ENCODE measurements at regions not wholly inside any gene's neighbourhood (a gene's known extent, or its start where the extent isn't known, plus 50 kb on each side); places are given as distances from the start of the nearest gene placed in this dataset.

- Histone ChIP-seq H3K27ac (ENCODE audit: low read length) (no peak overlapping the region), H3K4me1 (ENCODE audit: control insufficient read depth, insufficient read depth, low read length) (no peaks in the 10 kb centered on the region), H3K27me3 (ENCODE audit: control insufficient read depth, insufficient read depth, low read length) (peaks cover 2% of the 10 kb centered on the region), H3K4me3 (ENCODE audit: low read length) (no peak overlapping the region), H3K9me3 (replicated peaks; ENCODE audit: control insufficient read depth, low read depth, low read length) (no peaks in the 10 kb centered on the region), H3K36me3 (ENCODE audit: control insufficient read depth, insufficient read depth, low read length) (no peaks in the 10 kb centered on the region)
- WGBS (ENCODE audit: insufficient coverage) = 93% methylated on average over 7 of the region's 19 CpGs
- DNase-seq = no peak
Observed at GRCh38 chr12:130254461-130255276, 83.0 kb upstream of the PIWIL1 start.

GRCh38 chr12:130258863-130259262 lies 78.8 kb upstream of the PIWIL1 start:
- WGBS (ENCODE audit: insufficient coverage) = 79% methylated on average over 9 of the region's 10 CpGs
- DNase-seq = no peak
- H3K4me1 ChIP-seq (ENCODE audit: control insufficient read depth, insufficient read depth, low read length) = no peaks in the 10 kb centered on the region
- no peaks in the 10 kb centered on the region for H3K36me3 ChIP-seq (ENCODE audit: control insufficient read depth, insufficient read depth, low read length)
- no peak overlapping the region for H3K27ac ChIP-seq (ENCODE audit: low read length)
- no peak overlapping the region for H3K4me3 ChIP-seq (ENCODE audit: low read length)
- peaks cover 4% of the 10 kb centered on the region for H3K27me3 ChIP-seq (ENCODE audit: control insufficient read depth, insufficient read depth, low read length)
- H3K9me3 ChIP-seq (replicated peaks; ENCODE audit: control insufficient read depth, low read depth, low read length) = no peaks in the 10 kb centered on the region

- DNase-seq = no peak
- 81% methylated on average over 5 of the region's 5 CpGs for WGBS (ENCODE audit: insufficient coverage)
- no peaks in the 10 kb centered on the region for H3K9me3 ChIP-seq (replicated peaks; ENCODE audit: control insufficient read depth, low read depth, low read length)
- H3K4me3 ChIP-seq (ENCODE audit: low read length) = no peak overlapping the region
- H3K27ac ChIP-seq (ENCODE audit: low read length) = no peak overlapping the region
- H3K4me1 ChIP-seq (ENCODE audit: control insufficient read depth, insufficient read depth, low read length) = no peaks in the 10 kb centered on the region
- no peaks in the 10 kb centered on the region for H3K36me3 ChIP-seq (ENCODE audit: control insufficient read depth, insufficient read depth, low read length)
- H3K27me3 ChIP-seq (ENCODE audit: control insufficient read depth, insufficient read depth, low read length) = peaks cover 5% of the 10 kb centered on the region
Observed at GRCh38 chr12:130263025-130263424, 74.7 kb upstream of the PIWIL1 start.

- H3K4me3 ChIP-seq (ENCODE audit: low read length) = no peak overlapping the region
- H3K9me3 ChIP-seq (replicated peaks; ENCODE audit: control insufficient read depth, low read depth, low read length) = no peaks in the 10 kb centered on the region
- H3K27ac ChIP-seq (ENCODE audit: low read length) = no peak overlapping the region
- H3K36me3 ChIP-seq (ENCODE audit: control insufficient read depth, insufficient read depth, low read length) = no peaks in the 10 kb centered on the region
- peaks cover 5% of the 10 kb centered on the region for H3K27me3 ChIP-seq (ENCODE audit: control insufficient read depth, insufficient read depth, low read length)
- no peak for DNase-seq
- H3K4me1 ChIP-seq (ENCODE audit: control insufficient read depth, insufficient read depth, low read length) = no peaks in the 10 kb centered on the region
- WGBS (ENCODE audit: insufficient coverage) = 76% methylated on average over 6 of the region's 7 CpGs
Observed at GRCh38 chr12:130263996-130264395, 73.7 kb upstream of the PIWIL1 start.

GRCh38 chr12:130266751-130267150 lies 70.9 kb upstream of the PIWIL1 start:
- H3K36me3 ChIP-seq (ENCODE audit: control insufficient read depth, insufficient read depth, low read length) = no peaks in the 10 kb centered on the region
- H3K4me3 ChIP-seq (ENCODE audit: low read length) = no peak overlapping the region
- no peaks in the 10 kb centered on the region for H3K4me1 ChIP-seq (ENCODE audit: control insufficient read depth, insufficient read depth, low read length)
- 38% methylated on average over 6 of the region's 11 CpGs for WGBS (ENCODE audit: insufficient coverage)
- H3K9me3 ChIP-seq (replicated peaks; ENCODE audit: control insufficient read depth, low read depth, low read length) = no peaks in the 10 kb centered on the region
- H3K27me3 ChIP-seq (ENCODE audit: control insufficient read depth, insufficient read depth, low read length) = peaks cover 2% of the 10 kb centered on the region
- no peak for DNase-seq
- no peak overlapping the region for H3K27ac ChIP-seq (ENCODE audit: low read length)

- 27% methylated on average over 6 of the region's 9 CpGs for WGBS (ENCODE audit: insufficient coverage)
- H3K27ac ChIP-seq (ENCODE audit: low read length) = no peak overlapping the region
- H3K36me3 ChIP-seq (ENCODE audit: control insufficient read depth, insufficient read depth, low read length) = no peaks in the 10 kb centered on the region
- H3K4me3 ChIP-seq (ENCODE audit: low read length) = no peak overlapping the region
- no peaks in the 10 kb centered on the region for H3K4me1 ChIP-seq (ENCODE audit: control insufficient read depth, insufficient read depth, low read length)
- H3K27me3 ChIP-seq (ENCODE audit: control insufficient read depth, insufficient read depth, low read length) = peaks cover 3% of the 10 kb centered on the region
- no peaks in the 10 kb centered on the region for H3K9me3 ChIP-seq (replicated peaks; ENCODE audit: control insufficient read depth, low read depth, low read length)
- peak; percentile 42 for DNase-seq
Observed at GRCh38 chr12:130280231-130280630, 57.5 kb upstream of the PIWIL1 start.

GRCh38 chr12:130280742-130281141 lies 56.9 kb upstream of the PIWIL1 start:
- Histone ChIP-seq H3K27me3 (ENCODE audit: control insufficient read depth, insufficient read depth, low read length) (peaks cover 3% of the 10 kb centered on the region), H3K36me3 (ENCODE audit: control insufficient read depth, insufficient read depth, low read length) (no peaks in the 10 kb centered on the region), H3K4me1 (ENCODE audit: control insufficient read depth, insufficient read depth, low read length) (no peaks in the 10 kb centered on the region), H3K4me3 (ENCODE audit: low read length) (no peak overlapping the region), H3K9me3 (replicated peaks; ENCODE audit: control insufficient read depth, low read depth, low read length) (no peaks in the 10 kb centered on the region), H3K27ac (ENCODE audit: low read length) (no peak overlapping the region)
- DNase-seq = no peak
- 56% methylated on average over 8 of the region's 11 CpGs for WGBS (ENCODE audit: insufficient coverage)

- Histone ChIP-seq H3K9me3 (replicated peaks; ENCODE audit: control insufficient read depth, low read depth, low read length) (no peaks in the 10 kb centered on the region), H3K4me1 (ENCODE audit: control insufficient read depth, insufficient read depth, low read length) (no peaks in the 10 kb centered on the region), H3K27ac (ENCODE audit: low read length) (no peak overlapping the region), H3K36me3 (ENCODE audit: control insufficient read depth, insufficient read depth, low read length) (no peaks in the 10 kb centered on the region), H3K4me3 (ENCODE audit: low read length) (no peak overlapping the region), H3K27me3 (ENCODE audit: control insufficient read depth, insufficient read depth, low read length) (peaks cover 3% of the 10 kb centered on the region)
- WGBS (ENCODE audit: insufficient coverage) = 20% methylated on average over 26 of the region's 30 CpGs
- no peak for DNase-seq
Observed at GRCh38 chr12:130281153-130281799, 56.4 kb upstream of the PIWIL1 start.

GRCh38 chr12:130286041-130286440 lies 51.6 kb upstream of the PIWIL1 start:
- no peak overlapping the region for H3K27ac ChIP-seq (ENCODE audit: low read length)
- no peak overlapping the region for H3K4me3 ChIP-seq (ENCODE audit: low read length)
- DNase-seq = no peak
- 16% methylated on average over 3 of the region's 8 CpGs for WGBS (ENCODE audit: insufficient coverage)
- peaks cover 3% of the 10 kb centered on the region for H3K27me3 ChIP-seq (ENCODE audit: control insufficient read depth, insufficient read depth, low read length)
- H3K4me1 ChIP-seq (ENCODE audit: control insufficient read depth, insufficient read depth, low read length) = no peaks in the 10 kb centered on the region
- H3K36me3 ChIP-seq (ENCODE audit: control insufficient read depth, insufficient read depth, low read length) = no peaks in the 10 kb centered on the region
- H3K9me3 ChIP-seq (replicated peaks; ENCODE audit: control insufficient read depth, low read depth, low read length) = no peaks in the 10 kb centered on the region

- no peak overlapping the region for H3K27ac ChIP-seq (ENCODE audit: low read length)
- no peaks in the 10 kb centered on the region for H3K4me1 ChIP-seq (ENCODE audit: control insufficient read depth, insufficient read depth, low read length)
- no peaks in the 10 kb centered on the region for H3K36me3 ChIP-seq (ENCODE audit: control insufficient read depth, insufficient read depth, low read length)
- no peak overlapping the region for H3K4me3 ChIP-seq (ENCODE audit: low read length)
- no peak for DNase-seq
- 20% methylated on average over 1 of the region's 14 CpGs for WGBS (ENCODE audit: insufficient coverage)
- no peaks in the 10 kb centered on the region for H3K9me3 ChIP-seq (replicated peaks; ENCODE audit: control insufficient read depth, low read depth, low read length)
- H3K27me3 ChIP-seq (ENCODE audit: control insufficient read depth, insufficient read depth, low read length) = peaks cover 3% of the 10 kb centered on the region
Observed at GRCh38 chr12:130286741-130287440, 50.8 kb upstream of the PIWIL1 start.
